OCI-LY1 (cell line): ENCODE measurements at regions not wholly inside any gene's neighbourhood (a gene's known extent, or its start where the extent isn't known, plus 50 kb on each side); places are given as distances from the start of the nearest gene placed in this dataset.

Source experiments
- H2AFZ ChIP-seq: fragments of 200-600 bp; sonication (generic), shearing (Covaris generic); 2 replicates; pipeline ENCODE4 v1.6.0; 2014; ENCODE audit warnings: antibody characterized with exemption, mild to moderate bottlenecking, low read length
- H3F3A ChIP-seq: fragments of 200-600 bp; sonication (generic), shearing (Covaris generic); 2 replicates; pipeline ENCODE4 v1.6.0; 2014; ENCODE audit warnings: mild to moderate bottlenecking, antibody characterized with exemption, low read length, moderate library complexity; ENCODE audit not compliant: insufficient read depth
- H3K27ac ChIP-seq: fragments of 200-600 bp; sonication (generic); 2 replicates; pipeline ENCODE4 v1.5.1; 2014; ENCODE audit warnings: low read length, mixed run types, mild to moderate bottlenecking, low read depth; ENCODE audit not compliant: poor library complexity, severe bottlenecking
- H3K27me3 ChIP-seq: fragments of 200-600 bp; sonication (generic); 2 replicates; pipeline ENCODE4 v1.6.0; 2014; ENCODE audit warnings: antibody characterized with exemption, mild to moderate bottlenecking, low read length, moderate library complexity; ENCODE audit not compliant: insufficient read depth
- H3K36me3 ChIP-seq: fragments of 200-600 bp; sonication (generic); 2 replicates; pipeline ENCODE4 v1.6.1; 2014; ENCODE audit warnings: mild to moderate bottlenecking, antibody characterized with exemption, low read length, moderate library complexity, mixed read lengths; ENCODE audit not compliant: insufficient read depth
- H3K4me1 ChIP-seq: fragments of 200-600 bp; sonication (generic); 2 replicates; pipeline ENCODE4 v1.5.1; 2014; ENCODE audit warnings: mild to moderate bottlenecking, low read length, moderate library complexity; ENCODE audit not compliant: insufficient read depth, severe bottlenecking
- H3K4me2 ChIP-seq: fragments of 200-600 bp; sonication (generic), shearing (Covaris generic); 2 replicates; pipeline ENCODE4 v1.6.1; 2014; ENCODE audit warnings: low read length
- H3K4me3 ChIP-seq: fragments of 200-600 bp; sonication (generic); 2 replicates; pipeline ENCODE4 v1.5.1; 2014; ENCODE audit warnings: low read length, low read depth, mild to moderate bottlenecking, mixed read lengths; ENCODE audit not compliant: poor library complexity, severe bottlenecking
- H3K79me2 ChIP-seq: fragments of 200-600 bp; shearing (Covaris generic); 2 replicates; pipeline ENCODE4 v1.6.1; 2016; ENCODE audit warnings: mixed run types, low read length, mixed read lengths; ENCODE audit not compliant: insufficient read depth
- H3K9ac ChIP-seq: fragments of 200-600 bp; sonication (generic), shearing (Covaris generic); 2 replicates; pipeline ENCODE4 v1.6.1; 2014; ENCODE audit warnings: mild to moderate bottlenecking, low read length, mixed read lengths
- H3K9me2 ChIP-seq: fragments of 200-600 bp; sonication (generic), shearing (Covaris generic); 2 replicates; pipeline ENCODE4 v1.6.1; 2014; ENCODE audit warnings: low read depth, mild to moderate bottlenecking, low read length, mixed read lengths
- H3K9me3 ChIP-seq: fragments of 200-600 bp; shearing (Covaris generic); 2 replicates; pipeline ENCODE4 v1.6.1; 2014; ENCODE audit warnings: low read length, mixed read lengths
- H4K20me1 ChIP-seq: fragments of 200-600 bp; sonication (generic), shearing (Covaris generic); 2 replicates; pipeline ENCODE4 v1.6.0; 2016; ENCODE audit warnings: mild to moderate bottlenecking, low read length; ENCODE audit not compliant: insufficient read depth
- EZH2 ChIP-seq: fragments of 200-600 bp; sonication (generic), shearing (Covaris generic); IDR thresholded peaks from 2 replicates; pipeline ENCODE4 v1.8.0; 2017; ENCODE audit warnings: borderline replicate concordance, mixed run types, mild to moderate bottlenecking, antibody characterized with exemption, low read length, moderate library complexity, mixed read lengths
- TF ChIP-seq, protein P1 (sequence below): fragments of 200-600 bp; sonication (generic), shearing (Covaris generic); IDR thresholded peaks from 2 replicates; pipeline ENCODE4 v1.5.1; 2017; ENCODE audit warnings: mild to moderate bottlenecking, antibody characterized with exemption, low read length, moderate library complexity, mixed read lengths

DNA sequence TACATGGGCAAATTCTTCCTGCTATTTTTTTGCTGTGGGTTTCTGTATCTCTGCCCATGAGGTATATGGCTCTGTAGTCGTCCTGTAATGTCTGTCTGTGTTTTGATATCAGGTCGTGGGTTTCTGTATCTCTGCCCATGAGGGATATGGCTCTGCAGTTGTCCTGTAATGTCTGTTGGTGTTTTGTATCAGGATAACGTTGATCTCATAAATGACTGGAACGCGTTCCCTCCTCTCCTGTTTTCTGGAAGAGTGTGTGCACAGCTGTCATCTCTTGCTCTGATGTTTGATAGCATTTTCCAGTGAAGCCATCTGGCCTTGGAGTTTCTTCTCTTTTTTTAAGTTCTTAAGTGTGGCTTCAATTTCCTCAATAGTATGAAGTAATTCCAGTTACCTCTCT is 57.2 kb downstream of the SOX1 start:
- Histone ChIP-seq H3K4me2 (no peak overlapping the region), H3K4me3 (no peak overlapping the region), H2AFZ (no peak overlapping the region), H3K27ac (no peak overlapping the region), H3K4me1 (no peaks in the 10 kb centered on the region), H3K36me3 (no peaks in the 10 kb centered on the region), H3K9ac (no peak overlapping the region), H3F3A (no peaks in the 10 kb centered on the region), H3K27me3 (no peaks in the 10 kb centered on the region; the same call in 1 of the 2 replicates), H3K9me3 (no peaks in the 10 kb centered on the region), H3K79me2 (no peaks in the 10 kb centered on the region), H4K20me1 (no peaks in the 10 kb centered on the region), H3K9me2 (no peaks in the 10 kb centered on the region)
- TF ChIP-seq EZH2 = no peak
- TF ChIP-seq, protein P1, sequence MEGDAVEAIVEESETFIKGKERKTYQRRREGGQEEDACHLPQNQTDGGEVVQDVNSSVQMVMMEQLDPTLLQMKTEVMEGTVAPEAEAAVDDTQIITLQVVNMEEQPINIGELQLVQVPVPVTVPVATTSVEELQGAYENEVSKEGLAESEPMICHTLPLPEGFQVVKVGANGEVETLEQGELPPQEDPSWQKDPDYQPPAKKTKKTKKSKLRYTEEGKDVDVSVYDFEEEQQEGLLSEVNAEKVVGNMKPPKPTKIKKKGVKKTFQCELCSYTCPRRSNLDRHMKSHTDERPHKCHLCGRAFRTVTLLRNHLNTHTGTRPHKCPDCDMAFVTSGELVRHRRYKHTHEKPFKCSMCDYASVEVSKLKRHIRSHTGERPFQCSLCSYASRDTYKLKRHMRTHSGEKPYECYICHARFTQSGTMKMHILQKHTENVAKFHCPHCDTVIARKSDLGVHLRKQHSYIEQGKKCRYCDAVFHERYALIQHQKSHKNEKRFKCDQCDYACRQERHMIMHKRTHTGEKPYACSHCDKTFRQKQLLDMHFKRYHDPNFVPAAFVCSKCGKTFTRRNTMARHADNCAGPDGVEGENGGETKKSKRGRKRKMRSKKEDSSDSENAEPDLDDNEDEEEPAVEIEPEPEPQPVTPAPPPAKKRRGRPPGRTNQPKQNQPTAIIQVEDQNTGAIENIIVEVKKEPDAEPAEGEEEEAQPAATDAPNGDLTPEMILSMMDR = no peak

DNA sequence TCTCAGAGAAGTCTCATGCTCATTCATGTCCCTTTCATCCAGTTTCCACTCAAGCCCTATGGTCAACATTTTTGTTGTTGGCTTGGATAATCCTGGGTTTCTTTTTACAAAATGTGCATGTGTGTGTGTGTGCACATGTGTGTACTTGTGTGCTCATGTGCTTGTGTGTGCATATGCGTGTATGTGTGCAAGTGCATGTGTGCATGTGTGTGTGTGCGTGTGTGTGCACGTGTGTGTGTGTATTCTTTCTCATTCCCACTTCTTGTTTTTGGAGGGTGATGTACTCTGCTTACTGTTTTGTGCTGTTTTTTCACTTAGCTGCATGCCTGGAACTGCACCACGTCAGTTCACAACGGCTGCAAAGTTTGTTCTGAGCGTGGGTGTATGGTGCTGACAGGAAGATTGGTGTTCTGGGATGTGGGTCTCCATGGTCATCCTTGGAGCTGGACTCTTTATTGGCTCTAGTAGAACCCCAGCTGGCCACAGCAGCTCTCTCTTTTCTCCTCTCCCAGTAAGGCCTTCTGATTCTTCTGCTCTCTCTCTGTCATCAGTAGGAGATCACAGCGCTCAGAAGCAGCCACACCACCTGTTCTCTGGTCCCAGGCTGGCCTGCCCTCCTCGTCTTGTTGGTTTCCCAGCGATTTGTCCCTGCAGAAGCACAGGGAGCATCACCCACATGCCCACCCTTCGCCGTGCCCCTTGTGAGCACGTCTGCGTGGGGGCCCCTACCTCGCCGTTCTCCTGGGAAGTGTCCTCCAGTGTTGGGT is 60.8 kb downstream of the SOX1 start:
- no peaks in the 10 kb centered on the region for H3K4me1 ChIP-seq
- no peaks in the 10 kb centered on the region for H3K79me2 ChIP-seq
- no peak overlapping the region for H3K9ac ChIP-seq
- H3K9me3 ChIP-seq = no peaks in the 10 kb centered on the region
- no peak overlapping the region for H3K4me3 ChIP-seq
- no peak overlapping the region for H3K4me2 ChIP-seq
- no peak overlapping the region for H3K27ac ChIP-seq
- H3K9me2 ChIP-seq = no peaks in the 10 kb centered on the region
- TF ChIP-seq EZH2 = no peak
- TF ChIP-seq, protein P1 = no peak
- no peaks in the 10 kb centered on the region for H4K20me1 ChIP-seq
- H3F3A ChIP-seq = no peaks in the 10 kb centered on the region
- H2AFZ ChIP-seq = no peak overlapping the region
- no peaks in the 10 kb centered on the region for H3K36me3 ChIP-seq
- peaks cover 4% of the 10 kb centered on the region; the same call in 1 of the 2 replicates for H3K27me3 ChIP-seq

DNA sequence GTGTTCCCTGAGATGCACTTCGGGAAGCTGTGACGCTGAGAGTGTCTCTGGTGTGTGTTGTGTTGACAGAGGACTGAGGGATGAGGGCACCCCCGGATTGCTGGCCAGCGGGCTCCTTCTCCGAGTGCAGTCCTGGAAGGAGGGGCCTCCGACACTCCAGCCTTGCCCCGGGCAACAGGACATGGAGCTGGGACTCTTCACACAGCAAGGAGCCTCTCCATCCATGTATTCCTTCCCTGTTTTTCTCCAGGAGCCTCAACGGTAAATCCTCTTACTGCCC is 61.3 kb downstream of the SOX1 start:
- H3K9me2 ChIP-seq = no peaks in the 10 kb centered on the region
- TF ChIP-seq EZH2 = no peak
- TF ChIP-seq, protein P1 = no peak
- H3K9me3 ChIP-seq = no peaks in the 10 kb centered on the region
- H3K4me1 ChIP-seq = no peaks in the 10 kb centered on the region
- no peaks in the 10 kb centered on the region for H4K20me1 ChIP-seq
- no peaks in the 10 kb centered on the region for H3K36me3 ChIP-seq
- H3K9ac ChIP-seq = no peak overlapping the region
- H3F3A ChIP-seq = no peaks in the 10 kb centered on the region
- no peak overlapping the region for H3K27ac ChIP-seq
- no peak overlapping the region for H3K4me2 ChIP-seq
- peaks cover 4% of the 10 kb centered on the region; the same call in 1 of the 2 replicates for H3K27me3 ChIP-seq
- H2AFZ ChIP-seq = no peak overlapping the region
- H3K79me2 ChIP-seq = no peaks in the 10 kb centered on the region
- no peak overlapping the region for H3K4me3 ChIP-seq
